Calu3 (cell line): ENCODE measurements at regions not wholly inside any gene's neighbourhood (a gene's known extent, or its start where the extent isn't known, plus 50 kb on each side); places are given as distances from the start of the nearest gene placed in this dataset.

Source experiments
- BruUV-seq: library from RNA; stranded (reverse); fragments of 400-500 nt; replicated peaks from 2 replicates; lab custom pipeline; 2021; lab: Mats Ljungman, UMichigan
- CTCF ChIA-PET: fragments of 300-600 bp; sonication (Branson Sonifier 250); formaldehyde crosslinking; loops from one replicate; lab custom pipeline; 2022; ENCODE audit warnings: antibody characterized with exemption; lab: Charles Lee
- DNase-seq: peaks from one replicate; pipeline ENCODE4 v3.0.0; 2022
- H3K27ac Mint-ChIP-seq: one replicate; pipeline ENCODE4 v1.8.0; 2022; ENCODE audit warnings: mixed read lengths; ENCODE audit not compliant: unreplicated experiment
- H3K27me3 Mint-ChIP-seq: one replicate; pipeline ENCODE4 v1.8.0; 2022; ENCODE audit warnings: mixed read lengths; ENCODE audit not compliant: unreplicated experiment
- H3K36me3 Mint-ChIP-seq: one replicate; pipeline ENCODE4 v1.8.0; 2022; ENCODE audit warnings: mild to moderate bottlenecking, moderate library complexity, mixed read lengths; ENCODE audit not compliant: insufficient read depth, unreplicated experiment
- H3K4me1 Mint-ChIP-seq: one replicate; pipeline ENCODE4 v1.8.0; 2022; ENCODE audit warnings: mild to moderate bottlenecking, low read depth, mixed read lengths; ENCODE audit not compliant: unreplicated experiment
- H3K4me3 Mint-ChIP-seq: one replicate; pipeline ENCODE4 v1.8.0; 2022; ENCODE audit warnings: mild to moderate bottlenecking, low read depth, moderate library complexity, mixed read lengths; ENCODE audit not compliant: unreplicated experiment
- H3K9me3 Mint-ChIP-seq: one replicate; pipeline ENCODE4 v1.8.0; 2022; ENCODE audit warnings: low read depth, mixed read lengths; ENCODE audit not compliant: unreplicated experiment
- CTCF ChIP-seq: fragments of 200-600 bp; IDR thresholded peaks from one replicate; pipeline ENCODE4 v1.8.0; 2022; ENCODE audit warnings: antibody characterized with exemption; ENCODE audit not compliant: unreplicated experiment
- intact Hi-C: fragments of 100-400 bp; cut with micrococcal nuclease; formaldehyde crosslinking; loops from one replicate; pipeline ENCODE4 v1.10.0; 2022; ENCODE audit not compliant: unreplicated experiment

- no peak overlapping the region for H3K27ac Mint-ChIP-seq
- intact Hi-C loops, result no loop called here
- no TSS peak for BruUV-seq
- no peaks in the 10 kb centered on the region for H3K36me3 Mint-ChIP-seq
- no peaks in the 10 kb centered on the region for H3K9me3 Mint-ChIP-seq
- no peaks in the 10 kb centered on the region for H3K27me3 Mint-ChIP-seq
- CTCF ChIA-PET, result no interaction called here
- TF ChIP-seq CTCF, result no peak
- no peak overlapping the region for H3K4me3 Mint-ChIP-seq
- H3K4me1 Mint-ChIP-seq, result no peaks in the 10 kb centered on the region
- no peak for DNase-seq
These were observed 566.5 kb upstream of the GNPDA2 start for GRCh38 chr4:45292844-45293243.

GRCh38 chr4:45284400-45285085 lies 558.2 kb upstream of the GNPDA2 start:
- no peaks in the 10 kb centered on the region for H3K9me3 Mint-ChIP-seq
- CTCF ChIA-PET, result interaction anchor here (1.1 kb wide), 1 partner anchor 17 kb away, joined by 3 read pairs; no protein-coding TSS in a partner anchor
- no peaks in the 10 kb centered on the region for H3K36me3 Mint-ChIP-seq
- no peak for TF ChIP-seq CTCF
- H3K27me3 Mint-ChIP-seq, result no peaks in the 10 kb centered on the region
- intact Hi-C loops, result no loop called here
- no peak for DNase-seq
- no peak overlapping the region for H3K4me3 Mint-ChIP-seq
- H3K27ac Mint-ChIP-seq, result no peak overlapping the region
- no peaks in the 10 kb centered on the region for H3K4me1 Mint-ChIP-seq
- BruUV-seq, result no TSS peak

GRCh38 chr4:45283352-45283751 lies 557.0 kb upstream of the GNPDA2 start:
- Mint-ChIP-seq H3K4me1 (no peaks in the 10 kb centered on the region), H3K4me3 (no peak overlapping the region), H3K9me3 (no peaks in the 10 kb centered on the region), H3K36me3 (no peaks in the 10 kb centered on the region), H3K27ac (no peak overlapping the region), H3K27me3 (no peaks in the 10 kb centered on the region)
- intact Hi-C loops, result no loop called here
- no peak for TF ChIP-seq CTCF
- CTCF ChIA-PET, result interaction anchor here (1.1 kb wide), 1 partner anchor 16 kb away, joined by 3 read pairs; no protein-coding TSS in a partner anchor
- no peak for DNase-seq
- BruUV-seq, result no TSS peak

- no peaks in the 10 kb centered on the region for H3K9me3 Mint-ChIP-seq
- TF ChIP-seq CTCF, result no peak
- H3K36me3 Mint-ChIP-seq, result no peaks in the 10 kb centered on the region
- no peaks in the 10 kb centered on the region for H3K4me1 Mint-ChIP-seq
- no peak for DNase-seq
- intact Hi-C loops, result no loop called here
- BruUV-seq, result no TSS peak
- H3K4me3 Mint-ChIP-seq, result no peak overlapping the region
- CTCF ChIA-PET, result no interaction called here
- no peaks in the 10 kb centered on the region for H3K27me3 Mint-ChIP-seq
- no peak overlapping the region for H3K27ac Mint-ChIP-seq
These were observed 553.8 kb upstream of the GNPDA2 start for GRCh38 chr4:45280121-45280520.
